DND-41 (cell line): ENCODE measurements at regions not wholly inside any gene's neighbourhood (a gene's known extent, or its start where the extent isn't known, plus 50 kb on each side); places are given as distances from the start of the nearest gene placed in this dataset.

ENCODE experiments used
- CTCF ChIP-seq: IDR thresholded peaks from 2 replicates; pipeline ENCODE4 v1.5.1; 2012; ENCODE audit warnings: borderline replicate concordance, low read length, moderate library complexity, mild to moderate bottlenecking; ENCODE audit not compliant: poor library complexity, severe bottlenecking; ENCODE audit errors: extremely low read depth
- EZH2 ChIP-seq: IDR thresholded peaks from 3 replicates; pipeline ENCODE4 v1.6.1; 2012; ENCODE audit warnings: borderline replicate concordance, low read depth, mild to moderate bottlenecking, moderate library complexity, low read length, inconsistent platforms; ENCODE audit not compliant: severe bottlenecking

DNA sequence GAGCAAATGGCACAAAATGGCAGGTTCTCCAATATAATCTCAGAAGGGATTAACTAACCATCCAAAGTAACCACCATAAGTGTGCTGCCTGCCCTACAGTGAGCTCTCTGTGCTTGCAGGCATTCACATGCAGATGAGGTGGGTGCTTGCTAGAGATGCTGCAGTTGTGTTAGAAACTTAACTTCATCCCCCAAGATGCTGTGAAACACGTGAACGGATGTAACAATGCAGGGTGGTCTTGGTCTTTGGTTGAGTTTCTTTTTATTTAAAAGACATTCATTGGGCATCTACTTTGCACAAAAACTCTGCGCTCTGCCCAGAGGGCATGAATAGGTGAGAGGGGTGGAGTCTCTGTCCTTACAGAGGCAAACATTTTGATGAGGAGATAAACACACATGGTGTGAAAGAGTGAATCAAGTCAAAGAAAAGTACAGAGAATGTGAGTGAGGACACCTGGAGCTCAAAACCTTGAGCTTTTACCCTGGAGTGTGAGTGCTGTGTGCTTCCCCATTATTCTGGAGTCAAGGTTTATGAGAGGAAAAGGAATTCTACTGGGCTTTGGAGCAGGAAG lies 143.9 kb upstream of the DAP start:
- TF ChIP-seq CTCF (no peak), EZH2 (no peak)
